H1 (cell line): ENCODE measurements at regions not wholly inside any gene's neighbourhood (a gene's known extent, or its start where the extent isn't known, plus 50 kb on each side); places are given as distances from the start of the nearest gene placed in this dataset.

Source experiments
- ATF2 ChIP-seq: IDR thresholded peaks from 2 replicates; pipeline ENCODE4 v1.6.1; 2012; ENCODE audit warnings: low read length, inconsistent platforms
- BACH1 ChIP-seq: IDR thresholded peaks from 2 replicates; pipeline ENCODE4 v1.6.1; 2012; ENCODE audit warnings: low read length, improper control_type of control experiment
- CHD1 ChIP-seq: IDR thresholded peaks from 2 replicates; pipeline ENCODE4 v1.6.1; 2012; ENCODE audit warnings: low read depth, low read length, improper control_type of control experiment
- CHD2 ChIP-seq: IDR thresholded peaks from 2 replicates; pipeline ENCODE4 v1.6.1; 2012; ENCODE audit warnings: low read length, improper control_type of control experiment
- CHD7 ChIP-seq: fragments of 300-600 bp; sonication (generic); IDR thresholded peaks from 2 replicates; pipeline ENCODE4 v1.7.1; 2012; ENCODE audit warnings: low read length, moderate library complexity, mild to moderate bottlenecking, inconsistent platforms; ENCODE audit not compliant: insufficient replicate concordance
- EZH2 ChIP-seq: fragments of 200-600 bp; sonication (generic); IDR thresholded peaks from 2 replicates; pipeline ENCODE4 v1.7.1; 2012; ENCODE audit warnings: low read depth, mild to moderate bottlenecking, moderate library complexity, low read length, inconsistent platforms; ENCODE audit not compliant: severe bottlenecking
- GABPA ChIP-seq: IDR thresholded peaks from 2 replicates; pipeline ENCODE4 v1.6.1; 2011; ENCODE audit warnings: mild to moderate bottlenecking, low read length, moderate library complexity, borderline replicate concordance; ENCODE audit not compliant: insufficient read depth
- JUN ChIP-seq: IDR thresholded peaks from 2 replicates; pipeline ENCODE4 v1.6.1; 2011; ENCODE audit warnings: low read depth, mild to moderate bottlenecking, improper control_type of control experiment, low read length
- PHF8 ChIP-seq: fragments of 200-600 bp; sonication (generic); conservative IDR thresholded peaks from 2 replicates; pipeline ENCODE4 v1.7.1; 2012; ENCODE audit warnings: low read depth, mild to moderate bottlenecking, inconsistent platforms, low read length, moderate library complexity
- SRF ChIP-seq: IDR thresholded peaks from 2 replicates; pipeline ENCODE4 v1.6.1; 2011; ENCODE audit warnings: mild to moderate bottlenecking, low read depth, low read length, moderate library complexity
- TBP ChIP-seq: IDR thresholded peaks from 2 replicates; pipeline ENCODE4 v1.6.1; 2011; ENCODE audit warnings: low read depth, low read length, improper control_type of control experiment

GRCh38 chr1:34316773-34317172, 140.1 kb downstream of the C1orf94 start (continued):
- TF ChIP-seq CHD7, result no peak
- TF ChIP-seq EZH2, result no peak
- no peak for TF ChIP-seq CHD1
- no peak for TF ChIP-seq ATF2
- no peak for TF ChIP-seq PHF8
- TF ChIP-seq SRF, result no peak
- no peak for TF ChIP-seq TBP
- TF ChIP-seq JUN, result no peak
- TF ChIP-seq BACH1, result no peak
- TF ChIP-seq GABPA, result no peak
- no peak for TF ChIP-seq CHD2
